WTC11 (cell line): ENCODE measurements at regions not wholly inside any gene's neighbourhood (a gene's known extent, or its start where the extent isn't known, plus 50 kb on each side); places are given as distances from the start of the nearest gene placed in this dataset.

ENCODE experiments used
- ATAC-seq: fragments of 200-7000 bp; cut with Tn5 transposase; 2 replicates; pipeline ENCODE4 v1.10.0; 2021; ENCODE audit warnings: mild to moderate bottlenecking, moderate library complexity
- CTCF ChIA-PET: fragments of 300-600 bp; sonication (Branson Sonifier 250); formaldehyde crosslinking; loops from one replicate; lab custom pipeline; 2021; ENCODE audit warnings: antibody characterized with exemption; lab: Charles Lee
- POLR2A ChIA-PET: fragments of 350-600 bp; sonication (Branson Sonifier 250); formaldehyde crosslinking; loops from one replicate; lab custom pipeline; 2021; ENCODE audit warnings: antibody characterized with exemption; lab: Charles Lee
- DNase-seq: peaks from one replicate; pipeline ENCODE4 v3.0.0; 2021; ENCODE audit warnings: low spot score
- H3K27ac Mint-ChIP-seq: 2 replicates; pipeline ENCODE4 v1.8.0; 2021; ENCODE audit warnings: mixed read lengths
- H3K27me3 Mint-ChIP-seq: 2 replicates; pipeline ENCODE4 v1.8.0; 2021; ENCODE audit warnings: low read depth, mild to moderate bottlenecking, moderate library complexity, mixed read lengths
- H3K36me3 Mint-ChIP-seq: 2 replicates; pipeline ENCODE4 v1.8.0; 2021; ENCODE audit warnings: mixed read lengths
- H3K4me1 Mint-ChIP-seq: 2 replicates; pipeline ENCODE4 v1.8.0; 2022; ENCODE audit warnings: mixed read lengths
- H3K4me3 Mint-ChIP-seq: 2 replicates; pipeline ENCODE4 v1.8.0; 2021; ENCODE audit warnings: mild to moderate bottlenecking, moderate library complexity, mixed read lengths
- H3K9me3 Mint-ChIP-seq: 2 replicates; pipeline ENCODE4 v1.8.0; 2021; ENCODE audit warnings: mixed read lengths
- AR ChIP-seq: fragments of 250-450 bp; sonication (Bioruptor Pico); IDR thresholded peaks from 2 replicates; pipeline ENCODE4 v1.9.0; 2021; ENCODE audit warnings: mild to moderate bottlenecking
- ARID4B ChIP-seq: sonication (generic); formaldehyde crosslinking; IDR thresholded peaks from 2 replicates; pipeline ENCODE4 v1.8.0; 2023; ENCODE audit warnings: missing genetic modification reagents, mild to moderate bottlenecking, borderline replicate concordance
- ATF3 ChIP-seq: sonication (generic); formaldehyde crosslinking; conservative IDR thresholded peaks from 2 replicates; pipeline ENCODE4 v1.8.1; 2022; ENCODE audit warnings: mild to moderate bottlenecking, missing genetic modification reagents
- ERG ChIP-seq: fragments of 250-450 bp; sonication (Bioruptor Pico); IDR thresholded peaks from 2 replicates; pipeline ENCODE4 v1.8.0; 2021; ENCODE audit warnings: mild to moderate bottlenecking
- FOXP1 ChIP-seq: sonication (generic); formaldehyde crosslinking; IDR thresholded peaks from 2 replicates; pipeline ENCODE4 v1.8.0; 2022; ENCODE audit warnings: missing genetic modification reagents, mild to moderate bottlenecking, moderate library complexity, borderline replicate concordance
- GABPB1 ChIP-seq: sonication (generic); formaldehyde crosslinking; IDR thresholded peaks from 2 replicates; pipeline ENCODE4 v1.8.1; 2023; ENCODE audit warnings: mild to moderate bottlenecking, missing genetic modification reagents
- HMGA2 ChIP-seq: fragments of 250-450 bp; sonication (Bioruptor Pico); IDR thresholded peaks from 2 replicates; pipeline ENCODE4 v1.4.0; 2021; ENCODE audit warnings: mild to moderate bottlenecking, moderate library complexity
- IRF1 ChIP-seq: sonication (generic); formaldehyde crosslinking; IDR thresholded peaks from 2 replicates; pipeline ENCODE4 v1.8.0; 2023; ENCODE audit warnings: missing genetic modification reagents
- MLX ChIP-seq: sonication (generic); formaldehyde crosslinking; IDR thresholded peaks from 2 replicates; pipeline ENCODE4 v1.8.1; 2023; ENCODE audit warnings: mild to moderate bottlenecking, missing genetic modification reagents, moderate library complexity
- MXD4 ChIP-seq: fragments of 250-450 bp; sonication (Bioruptor Pico); IDR thresholded peaks from 2 replicates; pipeline ENCODE4 v1.8.0; 2021; ENCODE audit warnings: mild to moderate bottlenecking, moderate library complexity, borderline replicate concordance
- PRRX2 ChIP-seq: fragments of 250-450 bp; sonication (Bioruptor Pico); IDR thresholded peaks from 2 replicates; pipeline ENCODE4 v1.8.0; 2021; ENCODE audit warnings: mild to moderate bottlenecking
- SMAD3 ChIP-seq: sonication (generic); formaldehyde crosslinking; IDR thresholded peaks from 2 replicates; pipeline ENCODE4 v1.8.0; 2022; ENCODE audit warnings: missing genetic modification reagents, mild to moderate bottlenecking, borderline replicate concordance
- SP1 ChIP-seq: sonication (generic); formaldehyde crosslinking; conservative IDR thresholded peaks from 2 replicates; pipeline ENCODE4 v1.8.1; 2022; ENCODE audit warnings: missing genetic modification reagents
- TEAD4 ChIP-seq: sonication (generic); formaldehyde crosslinking; IDR thresholded peaks from 2 replicates; pipeline ENCODE4 v1.8.0; 2022; ENCODE audit warnings: mild to moderate bottlenecking, missing genetic modification reagents
- TP53 ChIP-seq: sonication (generic); formaldehyde crosslinking; IDR thresholded peaks from 2 replicates; pipeline ENCODE4 v1.8.1; 2023; ENCODE audit warnings: mild to moderate bottlenecking, missing genetic modification reagents
- USF1 ChIP-seq: sonication (generic); formaldehyde crosslinking; IDR thresholded peaks from 2 replicates; pipeline ENCODE4 v1.8.0; 2022; ENCODE audit warnings: mild to moderate bottlenecking, missing genetic modification reagents
- ZNF219 ChIP-seq: sonication (generic); formaldehyde crosslinking; IDR thresholded peaks from 2 replicates; pipeline ENCODE4 v1.8.0; 2023; ENCODE audit warnings: missing genetic modification reagents, mild to moderate bottlenecking, borderline replicate concordance

- DNase-seq (no peak), ATAC-seq (peak; percentile 51; the same call in 1 of the 2 replicates)
- no peaks in the 10 kb centered on the region for H3K9me3 Mint-ChIP-seq
Observed at GRCh38 chr22:49568751-49569285, 258.9 kb downstream of the BRD1 start.

More at GRCh38 chr22:49568751-49569285, 258.9 kb downstream of the BRD1 start:
- Mint-ChIP-seq H3K4me3 (no peak overlapping the region), H3K36me3 (no peaks in the 10 kb centered on the region), H3K4me1 (no peaks in the 10 kb centered on the region), H3K27ac (no peak overlapping the region), H3K27me3 (no peaks in the 10 kb centered on the region; the same call in 1 of the 2 replicates)
- CTCF ChIA-PET: interaction anchor here (1.0 kb wide), 1 partner anchor 134 kb away, joined by 3 read pairs; no protein-coding TSS in a partner anchor
- TF ChIP-seq TP53: no peak
- TF ChIP-seq PRRX2 (CRISPR knock-in tag): no peak
- no peak for TF ChIP-seq MLX (CRISPR knock-in tag)
- no peak for TF ChIP-seq IRF1 (CRISPR knock-in tag)
- TF ChIP-seq SP1: no peak
- no peak for TF ChIP-seq ZNF219 (CRISPR knock-in tag)
- no peak for TF ChIP-seq ERG (CRISPR knock-in tag)
- TF ChIP-seq GABPB1: no peak
- no peak for TF ChIP-seq SMAD3 (CRISPR knock-in tag)
- no peak for TF ChIP-seq AR (CRISPR knock-in tag)
- no peak for TF ChIP-seq MXD4 (CRISPR knock-in tag)
- TF ChIP-seq FOXP1 (CRISPR knock-in tag): no peak
- no peak for TF ChIP-seq ARID4B (CRISPR knock-in tag)
- no peak for TF ChIP-seq USF1 (CRISPR knock-in tag)
- no peak for TF ChIP-seq HMGA2 (CRISPR knock-in tag)
- no peak for TF ChIP-seq TEAD4 (CRISPR knock-in tag)
- no peak for TF ChIP-seq ATF3
- POLR2A ChIA-PET: no interaction called here
